ENCODE measurements at regions not wholly inside any gene's neighbourhood (a gene's known extent, or its start where the extent isn't known, plus 50 kb on each side); places are given as distances from the start of the nearest gene placed in this dataset.

GRCh38 chr3:117669774-117670173, 960.2 kb downstream of the TUSC7 start:
- TF ChIP-seq CTCF (conservative IDR thresholded peaks at IDR 0.05; ENCODE audit: low read depth in 2 of 2) (no peak), REST (IDR thresholded peaks at IDR 0.05; ENCODE audit: unreplicated experiment) (no peak), EZH2 (IDR thresholded peaks at IDR 0.05; ENCODE audit: low read depth, unreplicated experiment) (no peak), POLR2AphosphoS5 (IDR thresholded peaks at IDR 0.05; ENCODE audit: low read depth) (no peak), ZNF331 (CRISPR knock-in tag; IDR thresholded peaks at IDR 0.05; ENCODE audit: low read depth) (no peak)

Data from GM23338 (cell line).